GM19328 (cell line): ENCODE measurements at regions not wholly inside any gene's neighbourhood (a gene's known extent, or its start where the extent isn't known, plus 50 kb on each side); places are given as distances from the start of the nearest gene placed in this dataset.
A peak's percentile ranks its signal among the peaks of the same experiment; 100 is the strongest.
"Not testable (repeated sequence)": the region's sequence is repeated elsewhere in the genome, so short reads cannot be mapped to it uniquely, and the experiment has no call there.

Source experiments
- ATAC-seq: cut with Tn5 transposase; IDR thresholded peaks from one replicate; pipeline ENCODE4 v1.9.1; 2021; ENCODE audit warnings: mild to moderate bottlenecking, moderate library complexity; ENCODE audit not compliant: unreplicated experiment

DNA sequence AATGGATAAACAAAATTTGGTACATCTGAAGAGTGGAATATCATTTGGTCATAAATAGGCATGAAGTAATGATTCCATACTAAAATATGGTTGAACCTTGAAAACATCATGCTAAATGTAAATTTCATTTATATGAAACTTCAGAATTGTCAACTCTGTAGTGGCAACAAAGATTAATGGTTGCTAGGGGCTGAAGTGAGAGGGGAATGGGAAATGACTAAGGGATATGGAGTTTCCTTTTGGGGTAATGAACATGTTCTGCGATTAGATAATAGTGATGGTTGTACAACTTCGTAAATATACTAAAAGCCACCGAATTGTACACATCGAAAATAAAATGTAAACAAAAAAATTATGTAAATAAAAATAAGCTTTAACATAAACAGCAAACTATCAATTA, 384.1 kb upstream of the STEAP1 start:
- ATAC-seq, result no peak

DNA sequence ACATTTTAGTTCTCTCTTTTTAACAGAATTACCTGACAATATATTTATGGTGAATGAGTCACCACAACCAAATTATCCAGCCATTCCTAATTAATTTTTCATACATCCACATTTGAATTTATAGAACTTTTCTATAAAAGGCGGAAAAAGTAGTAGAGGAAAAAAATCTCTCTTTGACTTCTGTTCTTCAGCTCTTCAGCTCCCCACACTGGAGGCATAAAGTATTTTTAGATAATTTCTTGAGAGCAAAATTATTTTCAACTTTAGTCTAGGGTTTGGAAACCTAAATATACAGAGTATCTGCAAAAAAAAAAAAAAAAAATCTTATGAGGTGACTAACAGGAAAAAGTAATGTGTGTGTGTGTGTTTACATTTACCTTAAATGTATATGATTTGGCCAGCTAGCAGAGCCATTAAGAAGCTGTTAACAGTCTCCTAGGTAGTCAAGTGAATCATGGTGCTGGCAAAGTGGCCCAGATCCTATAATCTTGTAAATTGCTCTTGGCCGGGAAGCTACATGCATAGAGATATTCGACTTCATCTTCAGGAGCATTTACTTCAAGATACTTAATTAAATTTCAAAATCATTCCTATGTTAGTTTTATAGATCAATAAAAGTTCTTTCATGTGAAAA, 383.1 kb upstream of the STEAP1 start:
- no peak for ATAC-seq

- no peak for ATAC-seq
These were observed 382.0 kb upstream of the STEAP1 start for GRCh38 chr7:89772276-89772675.

- no peak for ATAC-seq
These were observed 380.7 kb upstream of the STEAP1 start for GRCh38 chr7:89773611-89774010.

GRCh38 chr7:89775459-89775858, 378.8 kb upstream of the STEAP1 start:
- no peak for ATAC-seq

- no peak for ATAC-seq
These were observed 377.3 kb upstream of the STEAP1 start for GRCh38 chr7:89776980-89777379.

- no peak for ATAC-seq
These were observed 376.8 kb upstream of the STEAP1 start for GRCh38 chr7:89777499-89777898.

- ATAC-seq, result no peak
These were observed 374.0 kb upstream of the STEAP1 start for GRCh38 chr7:89780291-89780690.

GRCh38 chr7:89796481-89796880, 357.8 kb upstream of the STEAP1 start:
- no peak for ATAC-seq

GRCh38 chr7:89797965-89798598, 356.2 kb upstream of the STEAP1 start:
- no peak for ATAC-seq

GRCh38 chr7:89798599-89798996, 355.7 kb upstream of the STEAP1 start:
- ATAC-seq, result no peak

DNA sequence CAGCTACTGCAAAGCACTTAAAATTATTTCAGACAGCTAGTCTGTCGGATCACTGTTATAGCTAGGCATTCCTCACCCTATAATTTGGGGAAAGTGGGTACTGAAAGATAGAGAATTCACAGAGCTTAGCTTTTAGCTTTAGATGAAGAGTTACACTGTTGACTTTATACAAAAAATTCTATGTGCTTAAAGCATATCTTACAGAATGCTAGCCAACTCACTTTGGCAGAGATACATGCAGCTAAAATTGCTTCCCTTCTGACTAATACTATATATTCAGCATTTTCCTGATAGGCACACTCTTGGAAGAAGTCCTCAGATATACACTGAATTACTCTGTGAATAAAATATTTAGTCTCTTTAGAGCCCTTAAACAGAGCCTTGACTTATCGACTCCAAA, 353.5 kb upstream of the STEAP1 start:
- no peak for ATAC-seq

DNA sequence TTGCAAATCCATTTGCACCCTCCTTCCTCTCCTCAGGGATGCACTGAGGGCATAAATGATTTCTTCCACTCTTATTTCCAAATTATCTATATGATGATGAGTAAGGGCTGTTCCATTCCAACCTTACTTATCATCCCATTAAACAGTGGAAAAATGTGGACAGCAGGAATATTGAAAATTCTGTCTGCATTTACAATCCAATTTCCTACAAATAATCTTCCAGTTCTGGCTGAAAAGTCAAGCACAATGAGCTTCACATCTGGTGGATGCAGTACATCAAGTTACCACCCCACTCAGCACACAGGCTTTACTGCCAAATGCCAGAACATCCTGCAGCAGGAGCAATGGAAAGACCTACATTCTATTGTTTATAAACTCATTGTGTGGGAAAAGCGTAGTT, 345.0 kb upstream of the STEAP1 start:
- no peak for ATAC-seq

- no peak for ATAC-seq
These were observed 341.2 kb upstream of the STEAP1 start for GRCh38 chr7:89813081-89813480.

DNA sequence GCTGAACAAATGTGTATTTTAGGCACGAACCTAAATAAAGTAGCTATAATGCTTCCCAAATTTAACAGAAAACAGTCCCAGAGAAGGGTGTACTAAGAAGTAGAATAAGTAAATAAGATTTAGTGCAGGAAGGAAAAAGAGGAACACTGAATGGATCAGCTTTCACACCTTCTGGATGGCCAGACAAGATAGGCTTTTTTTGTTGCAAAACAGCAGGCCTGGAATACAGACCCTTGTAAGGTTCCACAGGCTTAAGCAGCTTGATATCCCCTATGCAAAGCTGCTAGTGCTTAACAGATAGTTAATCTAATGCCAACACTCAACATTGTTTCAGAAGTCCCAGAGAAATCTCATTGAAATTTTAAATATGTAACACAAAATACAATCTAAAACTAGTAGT, 328.1 kb upstream of the STEAP1 start:
- no peak for ATAC-seq

DNA sequence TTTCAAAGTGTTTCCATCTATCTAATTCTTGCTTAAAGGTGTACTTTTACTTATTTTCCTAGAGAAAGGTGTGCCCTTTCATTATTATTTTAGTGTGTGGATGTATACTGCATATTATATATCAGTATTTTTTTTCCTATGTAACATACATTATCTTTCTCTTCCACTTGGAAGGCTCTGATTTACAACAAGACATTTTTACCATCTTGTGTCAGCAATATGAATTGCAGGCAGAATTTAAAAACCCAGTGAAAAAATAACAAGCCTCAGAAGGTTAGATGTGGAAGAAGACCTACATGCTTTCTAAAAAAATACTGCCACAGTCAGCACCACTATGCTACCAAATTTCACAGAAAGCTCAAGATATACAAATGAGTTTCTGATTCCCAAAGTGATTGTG, 327.7 kb upstream of the STEAP1 start:
- no peak for ATAC-seq

DNA sequence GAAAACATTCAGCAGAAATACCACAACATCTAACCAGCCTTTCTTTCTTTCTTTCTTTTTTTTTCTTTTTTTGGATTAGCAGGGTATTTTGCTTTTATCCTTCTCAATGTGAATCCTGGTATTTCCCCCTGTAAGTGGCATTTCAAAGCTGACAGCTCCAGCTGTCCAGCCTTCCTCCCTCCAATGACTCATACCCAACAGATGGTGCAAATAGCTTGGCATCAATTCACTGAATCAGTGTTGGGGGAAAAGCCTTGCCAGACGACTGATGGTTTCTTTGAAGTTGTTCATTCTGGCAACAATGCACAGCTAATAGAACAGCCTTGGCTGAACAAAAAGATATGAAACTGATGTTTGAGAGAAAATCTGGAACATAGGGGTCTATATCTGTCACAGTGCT, 316.8 kb upstream of the STEAP1 start:
- ATAC-seq, result no peak

GRCh38 chr7:89839329-89839728, 314.9 kb upstream of the STEAP1 start:
- ATAC-seq, result peak; percentile 46

GRCh38 chr7:89845952-89846351, 308.3 kb upstream of the STEAP1 start:
- ATAC-seq, result no peak

DNA sequence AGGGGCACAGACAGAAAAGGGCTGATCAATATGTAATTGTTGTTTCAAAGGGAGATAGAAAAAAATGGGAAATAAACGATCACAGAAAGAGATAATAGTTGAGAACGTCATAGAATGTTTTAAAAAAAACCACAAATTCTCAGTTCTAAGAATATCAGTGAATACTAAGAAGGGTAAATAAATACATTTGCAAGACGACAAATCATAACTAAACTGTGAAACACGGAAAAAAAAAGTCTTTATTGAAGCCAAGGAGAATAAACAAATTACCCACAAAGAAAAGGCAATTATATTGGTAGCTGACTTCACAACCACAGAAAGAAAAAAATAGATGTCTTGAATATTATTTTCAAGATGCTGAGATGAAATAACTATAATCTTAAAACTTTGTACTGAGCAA, 305.2 kb upstream of the STEAP1 start:
- ATAC-seq, result no peak

DNA sequence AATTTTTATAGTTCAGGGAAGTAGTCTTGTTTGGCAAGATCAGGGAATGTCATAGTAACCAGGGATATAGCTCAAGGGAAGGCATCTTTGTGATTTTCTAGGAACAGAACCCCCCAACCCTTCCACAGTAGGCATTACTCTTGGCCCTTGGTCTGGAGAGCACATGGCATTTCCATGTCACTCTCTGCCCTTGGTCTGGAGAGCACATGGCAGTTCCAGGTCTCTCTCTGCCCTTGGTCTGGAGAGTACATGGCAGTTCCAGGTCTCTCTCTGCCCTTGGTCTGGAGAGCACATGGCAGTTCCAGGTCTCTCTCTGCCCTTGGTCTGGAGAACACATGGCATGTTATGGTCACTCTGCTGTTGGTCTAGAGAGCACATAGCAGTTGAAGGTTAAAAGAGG, 297.2 kb upstream of the STEAP1 start:
- not testable (repeated sequence) for ATAC-seq

GRCh38 chr7:89857767-89858166, 296.5 kb upstream of the STEAP1 start:
- no peak for ATAC-seq

GRCh38 chr7:89887489-89887888, 266.8 kb upstream of the STEAP1 start:
- ATAC-seq, result no peak
